Lower leg skin (tissue), 4 donors: ENCODE measurements at regions not wholly inside any gene's neighbourhood (a gene's known extent, or its start where the extent isn't known, plus 50 kb on each side); places are given as distances from the start of the nearest gene placed in this dataset.

Experiments
- DNase-seq, 2 donors: peaks; one replicate each; pipeline ENCODE4 v3.0.0-alpha.2; 2019; ENCODE audit warnings: low spot score in 2 of 2
- H3K4me3 ChIP-seq: fragments of 200-600 bp; sonication (generic); 2 replicates; pipeline ENCODE4 v1.5.1; 2017; ENCODE audit warnings: mild to moderate bottlenecking, low read depth; ENCODE audit not compliant: poor library complexity, severe bottlenecking
- CTCF ChIP-seq, 3 donors: fragments of 450-650 bp; IDR thresholded peaks; one replicate each; pipeline ENCODE4 v1.5.1; 2016; ENCODE audit warnings: antibody characterized with exemption in 3 of 3, mild to moderate bottlenecking in 3 of 3, moderate library complexity in 2 of 3
- POLR2A ChIP-seq, 2 donors: fragments of 450-650 bp; IDR thresholded peaks; one replicate each; pipeline ENCODE4 v1.6.1; 2016 to 2017; ENCODE audit warnings: antibody characterized with exemption in 2 of 2, mild to moderate bottlenecking in 1 of 2, moderate library complexity in 1 of 2
- WGBS, 2 donors: methylation state at CpG; one replicate each; pipeline ENCODE4 v1.1.5; 2018; 5-methylcytosine and 5-hydroxymethylcytosine counted together
- intact Hi-C: fragments of 100-400 bp; cut with DNase I; formaldehyde crosslinking; loops from one replicate; pipeline ENCODE4 v1.15.0; 2023; ENCODE audit warnings: low total_unique reads

- 73 to 78% methylated on average over 2 of the region's 2 CpGs for WGBS, 2 donors
- intact Hi-C loops: no loop called here
Observed at GRCh38 chr5:21209409-21209808, 1221.4 kb upstream of the CDH18 start.

GRCh38 chr5:21199087-21199486, 1211.1 kb upstream of the CDH18 start:
- DNase-seq: no peak
- TF ChIP-seq POLR2A (IDR thresholded peaks at IDR 0.05) (no peak), CTCF (IDR thresholded peaks at IDR 0.05) (no peak)

More at GRCh38 chr5:21209409-21209808, 1221.4 kb upstream of the CDH18 start:
- no peak for TF ChIP-seq CTCF (IDR thresholded peaks at IDR 0.05)
- no peak overlapping the region for H3K4me3 ChIP-seq
- DNase-seq: no peak

GRCh38 chr5:21195145-21195544, 1207.1 kb upstream of the CDH18 start:
- DNase-seq: no peak
- no peak overlapping the region for H3K4me3 ChIP-seq
- TF ChIP-seq CTCF (IDR thresholded peaks at IDR 0.05) (no peak), POLR2A (IDR thresholded peaks at IDR 0.05) (no peak)
- intact Hi-C loops: no loop called here
- 61 to 73% methylated on average over 4 of the region's 4 CpGs for WGBS, 2 donors

More at GRCh38 chr5:21199087-21199486, 1211.1 kb upstream of the CDH18 start:
- 65 to 75% methylated on average over 2 of the region's 2 CpGs for WGBS, 2 donors
- intact Hi-C loops: no loop called here
- H3K4me3 ChIP-seq: no peak overlapping the region

GRCh38 chr5:21185536-21185935, 1197.5 kb upstream of the CDH18 start:
- intact Hi-C loops: no loop called here
- DNase-seq: no peak

GRCh38 chr5:21184581-21184980, 1196.6 kb upstream of the CDH18 start:
- H3K4me3 ChIP-seq: no peak overlapping the region
- 63 to 66% methylated on average over 4 of the region's 4 CpGs for WGBS, 2 donors
- intact Hi-C loops: no loop called here
- TF ChIP-seq POLR2A (IDR thresholded peaks at IDR 0.05) (no peak), CTCF (IDR thresholded peaks at IDR 0.05) (no peak)
- DNase-seq: no peak

More at GRCh38 chr5:21185536-21185935, 1197.5 kb upstream of the CDH18 start:
- WGBS, 2 donors: 51 to 57% methylated on average over 5 of the region's 5 CpGs
- no peak overlapping the region for H3K4me3 ChIP-seq
- TF ChIP-seq POLR2A (IDR thresholded peaks at IDR 0.05): no peak
- no peak for TF ChIP-seq CTCF (IDR thresholded peaks at IDR 0.05)

- intact Hi-C loops: no loop called here
- TF ChIP-seq CTCF (IDR thresholded peaks at IDR 0.05) (no peak), POLR2A (IDR thresholded peaks at IDR 0.05) (no peak)
- no peak overlapping the region for H3K4me3 ChIP-seq
- DNase-seq: no peak
- WGBS, 2 donors: 78% methylated on average over 3 of the region's 3 CpGs
Observed at GRCh38 chr5:21181609-21182125, 1193.7 kb upstream of the CDH18 start.
